ENCODE measurements at regions not wholly inside any gene's neighbourhood (a gene's known extent, or its start where the extent isn't known, plus 50 kb on each side); places are given as distances from the start of the nearest gene placed in this dataset.
"Not testable (repeated sequence)": the region's sequence is repeated elsewhere in the genome, so short reads cannot be mapped to it uniquely, and the experiment has no call there.

GRCh38 chr1:30461640-30462039, 261.7 kb downstream of the MATN1 start:
- Histone ChIP-seq H3K4me2 (ENCODE audit: control insufficient read depth, extremely low read depth, insufficient read depth, low read depth, low read length) (no peak overlapping the region), H3K27me3 (ENCODE audit: control insufficient read depth, extremely low read depth, insufficient read depth, low read length) (no peaks in the 10 kb centered on the region), H3K27ac (ENCODE audit: control insufficient read depth, insufficient read depth, low read length) (no peak overlapping the region), H3K36me3 (ENCODE audit: control insufficient read depth in 2 of 2, extremely low read depth in 1 of 2, insufficient read depth in 2 of 2, low read length in 2 of 2) (no peaks in the 10 kb centered on the region), H3K4me3 (ENCODE audit: control insufficient read depth in 2 of 3, extremely low read depth in 1 of 3, insufficient read depth in 2 of 3, low read depth in 1 of 3, low read length in 3 of 3) (no peak overlapping the region), H4K20me1 (ENCODE audit: control insufficient read depth, extremely low read depth, insufficient read depth, low read length) (no peaks in the 10 kb centered on the region), H3K9me1 (ENCODE audit: control insufficient read depth, extremely low read depth, insufficient read depth, low read length) (no peaks in the 10 kb centered on the region), H3K9ac (ENCODE audit: control insufficient read depth, extremely low read depth, insufficient read depth, low read length) (no peak overlapping the region), H2AFZ (ENCODE audit: control insufficient read depth, low read length) (no peak overlapping the region), H3K9me3 (ENCODE audit: control insufficient read depth, low read depth, low read length) (no peaks in the 10 kb centered on the region), H3K79me2 (ENCODE audit: control insufficient read depth, insufficient read depth, low read length) (no peaks in the 10 kb centered on the region), H3K4me1 (ENCODE audit: control insufficient read depth, extremely low read depth, insufficient read depth, low read length) (no peaks in the 10 kb centered on the region)
- TF ChIP-seq CTCF (optimal IDR thresholded peaks at IDR 0.05 in 1 of 3, IDR thresholded peaks at IDR 0.05 in 1 of 3, conservative IDR thresholded peaks at IDR 0.05 in 1 of 3; ENCODE audit: extremely low read depth in 1 of 3, insufficient read depth in 2 of 3, low read length in 3 of 3) = no peak
- TF ChIP-seq EZH2 (IDR thresholded peaks at IDR 0.05; ENCODE audit: low read length) = no peak
- FAIRE-seq (no peak), DNase-seq (ENCODE audit: low read depth, low spot score) (no peak)
- dilution Hi-C loops (cut with MboI; ENCODE audit: extremely low pct_ligation_motif_present, low sequenced_read_pairs) = no loop called here

- no peaks in the 10 kb centered on the region for H3K9me1 ChIP-seq (ENCODE audit: control insufficient read depth, extremely low read depth, insufficient read depth, low read length)
- no peak overlapping the region for H3K27ac ChIP-seq (ENCODE audit: control insufficient read depth, insufficient read depth, low read length)
- FAIRE-seq = no peak
- TF ChIP-seq CTCF (optimal IDR thresholded peaks at IDR 0.05 in 1 of 3, IDR thresholded peaks at IDR 0.05 in 1 of 3, conservative IDR thresholded peaks at IDR 0.05 in 1 of 3; ENCODE audit: extremely low read depth in 1 of 3, insufficient read depth in 2 of 3, low read length in 3 of 3) (no peak), EZH2 (IDR thresholded peaks at IDR 0.05; ENCODE audit: low read length) (no peak)
- no peak for DNase-seq (ENCODE audit: low read depth, low spot score)
- H3K9ac ChIP-seq (ENCODE audit: control insufficient read depth, extremely low read depth, insufficient read depth, low read length) = no peak overlapping the region
- H4K20me1 ChIP-seq (ENCODE audit: control insufficient read depth, extremely low read depth, insufficient read depth, low read length) = no peaks in the 10 kb centered on the region
- no peaks in the 10 kb centered on the region for H3K9me3 ChIP-seq (ENCODE audit: control insufficient read depth, low read depth, low read length)
- no peaks in the 10 kb centered on the region for H3K36me3 ChIP-seq (ENCODE audit: control insufficient read depth in 2 of 2, extremely low read depth in 1 of 2, insufficient read depth in 2 of 2, low read length in 2 of 2)
- dilution Hi-C loops (cut with MboI; ENCODE audit: extremely low pct_ligation_motif_present, low sequenced_read_pairs) = no loop called here
- no peak overlapping the region for H3K4me3 ChIP-seq (ENCODE audit: control insufficient read depth in 2 of 3, extremely low read depth in 1 of 3, insufficient read depth in 2 of 3, low read depth in 1 of 3, low read length in 3 of 3)
- H3K79me2 ChIP-seq (ENCODE audit: control insufficient read depth, insufficient read depth, low read length) = no peaks in the 10 kb centered on the region
- H3K4me1 ChIP-seq (ENCODE audit: control insufficient read depth, extremely low read depth, insufficient read depth, low read length) = no peaks in the 10 kb centered on the region
- H2AFZ ChIP-seq (ENCODE audit: control insufficient read depth, low read length) = no peak overlapping the region
- H3K4me2 ChIP-seq (ENCODE audit: control insufficient read depth, extremely low read depth, insufficient read depth, low read depth, low read length) = no peak overlapping the region
- H3K27me3 ChIP-seq (ENCODE audit: control insufficient read depth, extremely low read depth, insufficient read depth, low read length) = no peaks in the 10 kb centered on the region
These were observed 262.7 kb downstream of the MATN1 start for GRCh38 chr1:30460661-30461060.

GRCh38 chr1:30458730-30459485, 264.5 kb downstream of the MATN1 start:
- dilution Hi-C loops (cut with MboI; ENCODE audit: extremely low pct_ligation_motif_present, low sequenced_read_pairs); H3K4me1 ChIP-seq (ENCODE audit: control insufficient read depth, extremely low read depth, insufficient read depth, low read length); H2AFZ ChIP-seq (ENCODE audit: control insufficient read depth, low read length); FAIRE-seq; H3K27ac ChIP-seq (ENCODE audit: control insufficient read depth, insufficient read depth, low read length); DNase-seq (ENCODE audit: low read depth, low spot score); H3K79me2 ChIP-seq (ENCODE audit: control insufficient read depth, insufficient read depth, low read length); H3K4me3 ChIP-seq (ENCODE audit: control insufficient read depth in 2 of 3, extremely low read depth in 1 of 3, insufficient read depth in 2 of 3, low read depth in 1 of 3, low read length in 3 of 3); H3K36me3 ChIP-seq (ENCODE audit: control insufficient read depth in 2 of 2, extremely low read depth in 1 of 2, insufficient read depth in 2 of 2, low read length in 2 of 2); H3K9me1 ChIP-seq (ENCODE audit: control insufficient read depth, extremely low read depth, insufficient read depth, low read length); H3K9me3 ChIP-seq (ENCODE audit: control insufficient read depth, low read depth, low read length); H3K9ac ChIP-seq (ENCODE audit: control insufficient read depth, extremely low read depth, insufficient read depth, low read length); H3K4me2 ChIP-seq (ENCODE audit: control insufficient read depth, extremely low read depth, insufficient read depth, low read depth, low read length); H4K20me1 ChIP-seq (ENCODE audit: control insufficient read depth, extremely low read depth, insufficient read depth, low read length); H3K27me3 ChIP-seq (ENCODE audit: control insufficient read depth, extremely low read depth, insufficient read depth, low read length): not testable (repeated sequence)

Data from keratinocyte (primary cell).